MCF 10A (cell line): ENCODE measurements at regions not wholly inside any gene's neighbourhood (a gene's known extent, or its start where the extent isn't known, plus 50 kb on each side); places are given as distances from the start of the nearest gene placed in this dataset.

Experiments
- BruUV-seq: library from RNA; stranded (reverse); fragments of 400-500 nt; replicated peaks from 2 replicates; lab custom pipeline; 2021; lab: Mats Ljungman, UMichigan
- CTCF ChIA-PET: fragments of 300-600 bp; sonication (Branson Sonifier 250); formaldehyde crosslinking; extraction: SDS; loops from one replicate; lab custom pipeline; 2021; ENCODE audit warnings: antibody characterized with exemption, inconsistent platforms; lab: Yijun Ruan, JAX
- POLR2A ChIA-PET: fragments of 300-600, 350-650 bp; sonication (Branson Sonifier 250); formaldehyde crosslinking; extraction: SDS; loops from one replicate; lab custom pipeline; 2020; ENCODE audit warnings: antibody characterized with exemption, inconsistent platforms; lab: Yijun Ruan, JAX
- DNase-seq: peaks from one replicate; pipeline ENCODE4 v3.0.0-alpha.2; 2018; ENCODE audit not compliant: unreplicated experiment
- H3K27ac Mint-ChIP-seq: one replicate; pipeline ENCODE4 v1.8.0; 2022; ENCODE audit warnings: mild to moderate bottlenecking, low read depth, mixed read lengths; ENCODE audit not compliant: unreplicated experiment
- H3K27me3 Mint-ChIP-seq: one replicate; pipeline ENCODE4 v1.8.0; 2022; ENCODE audit warnings: mixed read lengths; ENCODE audit not compliant: insufficient read depth, unreplicated experiment
- H3K36me3 Mint-ChIP-seq: one replicate; pipeline ENCODE4 v1.8.0; 2022; ENCODE audit warnings: mild to moderate bottlenecking, moderate library complexity, mixed read lengths; ENCODE audit not compliant: insufficient read depth, unreplicated experiment
- H3K4me1 Mint-ChIP-seq: one replicate; pipeline ENCODE4 v1.8.0; 2022; ENCODE audit warnings: mixed read lengths; ENCODE audit not compliant: insufficient read depth, unreplicated experiment
- H3K4me3 Mint-ChIP-seq: one replicate; pipeline ENCODE4 v1.8.0; 2022; ENCODE audit warnings: mild to moderate bottlenecking, moderate library complexity, mixed read lengths; ENCODE audit not compliant: unreplicated experiment
- H3K9me3 Mint-ChIP-seq: one replicate; pipeline ENCODE4 v1.8.0; 2022; ENCODE audit warnings: mixed read lengths; ENCODE audit not compliant: unreplicated experiment
- CTCF ChIP-seq: fragments of 200-600 bp; IDR thresholded peaks from one replicate; pipeline ENCODE4 v1.8.0; 2022; ENCODE audit warnings: antibody characterized with exemption, mild to moderate bottlenecking; ENCODE audit not compliant: unreplicated experiment
- intact Hi-C: fragments of 100-400 bp; cut with micrococcal nuclease; formaldehyde crosslinking; loops from 2 replicates; pipeline ENCODE4 v1.14.1; 2022

DNA sequence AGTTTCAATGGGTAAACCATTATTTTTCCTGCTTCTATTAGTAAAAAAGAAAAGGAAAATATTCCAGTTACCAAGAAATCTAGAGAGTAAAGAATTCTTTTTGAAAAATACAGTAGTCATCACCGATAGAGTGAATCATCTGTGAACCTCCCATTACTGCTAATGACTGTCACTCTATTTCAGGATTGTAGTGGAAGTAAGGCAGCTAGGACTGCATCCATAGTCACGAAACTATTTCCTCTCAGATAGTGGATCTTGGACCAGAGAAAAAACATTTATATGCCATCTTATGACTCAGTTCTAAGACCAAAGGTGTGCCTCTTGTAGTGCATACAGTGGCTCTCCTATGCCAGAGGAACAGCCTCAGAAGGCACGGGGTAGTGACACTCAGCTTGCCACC, 173.9 kb upstream of the PLEKHA5 start:
- no TSS peak for BruUV-seq
- ChIA-PET POLR2A (interaction anchor here (1.5 kb wide), 1 partner anchor 89 kb away, joined by 3 read pairs; no protein-coding TSS in a partner anchor), CTCF (interaction anchor here (0.6 to 1.0 kb wide), 2 partner anchors 9 to 190 kb away, joined by 3 to 4 read pairs; no protein-coding TSS in a partner anchor)
- no peak overlapping the region for H3K27ac Mint-ChIP-seq
- intact Hi-C loops, result no loop called here
- H3K27me3 Mint-ChIP-seq, result no peaks in the 10 kb centered on the region
- DNase-seq, result no peak
- H3K9me3 Mint-ChIP-seq, result no peaks in the 10 kb centered on the region
- no peaks in the 10 kb centered on the region for H3K36me3 Mint-ChIP-seq
- no peak for TF ChIP-seq CTCF
- H3K4me1 Mint-ChIP-seq, result no peaks in the 10 kb centered on the region
- no peak overlapping the region for H3K4me3 Mint-ChIP-seq

- no peaks in the 10 kb centered on the region for H3K27me3 Mint-ChIP-seq
- TF ChIP-seq CTCF, result no peak
- DNase-seq, result no peak
- intact Hi-C loops, result no loop called here
- no peak overlapping the region for H3K27ac Mint-ChIP-seq
- ChIA-PET POLR2A (interaction anchor here (0.7 kb wide), 1 partner anchor 18 kb away, joined by 7 read pairs; no protein-coding TSS in a partner anchor), CTCF (interaction anchor here (0.9 to 1.0 kb wide), 2 partner anchors 15 to 80 kb away, joined by 3 read pairs; no protein-coding TSS in a partner anchor)
- no peak overlapping the region for H3K4me3 Mint-ChIP-seq
- H3K9me3 Mint-ChIP-seq, result peaks cover 9% of the 10 kb centered on the region
- H3K4me1 Mint-ChIP-seq, result no peaks in the 10 kb centered on the region
- no peaks in the 10 kb centered on the region for H3K36me3 Mint-ChIP-seq
- no TSS peak for BruUV-seq
These were observed 164.3 kb upstream of the PLEKHA5 start for GRCh38 chr12:18965203-18965602.

DNA sequence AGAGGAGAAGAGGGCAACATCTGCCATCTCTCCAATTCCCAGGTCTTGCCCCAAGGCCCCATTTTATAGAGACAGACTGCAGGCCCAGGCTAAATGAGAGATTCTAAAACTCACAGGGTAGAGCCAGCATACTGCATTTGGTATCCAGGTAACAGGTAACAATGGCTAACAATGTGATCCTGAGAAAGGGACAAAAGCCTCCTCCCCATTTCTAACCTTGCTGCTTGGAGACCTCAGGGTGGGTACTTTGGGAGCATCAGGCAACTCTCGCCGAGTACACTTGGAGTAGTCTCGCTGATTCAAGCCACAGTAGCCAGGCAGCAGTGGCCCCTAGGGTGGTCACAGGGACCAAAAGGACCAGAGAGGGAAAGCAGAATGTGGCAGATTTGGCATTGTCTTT, 162.6 kb upstream of the PLEKHA5 start:
- Mint-ChIP-seq H3K27ac (no peak overlapping the region), H3K9me3 (peaks cover 7% of the 10 kb centered on the region), H3K36me3 (no peaks in the 10 kb centered on the region), H3K4me3 (no peak overlapping the region), H3K4me1 (no peaks in the 10 kb centered on the region), H3K27me3 (no peaks in the 10 kb centered on the region)
- BruUV-seq, result no TSS peak
- DNase-seq, result no peak
- intact Hi-C loops, result no loop called here
- no peak for TF ChIP-seq CTCF
- ChIA-PET CTCF (no interaction called here), POLR2A (interaction anchor here (0.7 kb wide), 1 partner anchor 253 kb away, joined by 3 read pairs; no protein-coding TSS in a partner anchor)

- Mint-ChIP-seq H3K27ac (no peak overlapping the region), H3K4me1 (no peaks in the 10 kb centered on the region), H3K9me3 (no peaks in the 10 kb centered on the region), H3K27me3 (no peaks in the 10 kb centered on the region), H3K4me3 (no peak overlapping the region), H3K36me3 (no peaks in the 10 kb centered on the region)
- ChIA-PET POLR2A (no interaction called here), CTCF (no interaction called here)
- no TSS peak for BruUV-seq
- intact Hi-C loops, result no loop called here
- TF ChIP-seq CTCF, result no peak
- DNase-seq, result peak; percentile 1
These were observed 161.7 kb upstream of the PLEKHA5 start for GRCh38 chr12:18967814-18968213.
